CD1c-positive myeloid dendritic cell (primary cell): ENCODE measurements at regions not wholly inside any gene's neighbourhood (a gene's known extent, or its start where the extent isn't known, plus 50 kb on each side); places are given as distances from the start of the nearest gene placed in this dataset.
"Not testable (repeated sequence)": the region's sequence is repeated elsewhere in the genome, so short reads cannot be mapped to it uniquely, and the experiment has no call there.

ENCODE experiments used
- DNase-seq: peaks from one replicate; pipeline ENCODE4 v3.0.0-alpha.2; 2016; ENCODE audit errors: extremely low spot score

DNA sequence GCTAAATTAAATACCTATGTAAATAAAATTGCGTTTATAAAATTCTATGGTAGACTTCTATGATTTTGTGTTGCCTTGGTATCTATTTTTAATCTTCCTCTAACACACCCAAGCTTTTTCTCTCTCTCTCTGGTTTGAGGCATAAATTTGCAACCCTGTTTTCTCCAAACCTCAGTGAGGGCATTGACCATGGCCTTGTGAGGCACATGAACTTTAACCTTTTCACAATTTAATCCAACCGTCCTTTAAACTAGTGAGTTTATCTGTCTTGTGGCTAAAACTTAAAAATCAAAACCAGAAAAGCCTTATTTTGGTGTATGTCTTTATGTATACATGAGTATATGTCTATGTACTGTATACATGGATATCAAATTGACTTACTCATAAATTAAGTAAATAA is 746.6 kb upstream of the B3GALT2 start:
- no peak for DNase-seq

DNA sequence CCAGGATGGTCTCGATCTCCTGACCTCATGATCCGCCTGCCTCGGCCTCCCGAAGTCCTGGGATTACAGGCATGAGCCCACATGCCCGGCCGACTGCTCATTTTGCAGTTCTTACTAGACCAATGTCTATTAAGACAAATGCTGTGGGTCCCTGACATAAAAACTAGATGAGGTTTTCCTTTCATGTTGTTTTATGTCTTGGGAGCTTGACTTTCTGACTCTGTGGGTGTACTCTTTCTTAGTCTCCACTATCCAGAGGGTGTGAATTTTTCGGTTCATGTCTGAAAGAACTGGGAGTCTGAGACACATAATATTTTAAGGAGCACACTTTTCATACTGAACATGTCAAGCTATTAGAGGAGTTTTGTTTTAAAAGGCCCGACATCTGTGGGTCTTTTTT is 744.9 kb upstream of the B3GALT2 start:
- DNase-seq: no peak

DNA sequence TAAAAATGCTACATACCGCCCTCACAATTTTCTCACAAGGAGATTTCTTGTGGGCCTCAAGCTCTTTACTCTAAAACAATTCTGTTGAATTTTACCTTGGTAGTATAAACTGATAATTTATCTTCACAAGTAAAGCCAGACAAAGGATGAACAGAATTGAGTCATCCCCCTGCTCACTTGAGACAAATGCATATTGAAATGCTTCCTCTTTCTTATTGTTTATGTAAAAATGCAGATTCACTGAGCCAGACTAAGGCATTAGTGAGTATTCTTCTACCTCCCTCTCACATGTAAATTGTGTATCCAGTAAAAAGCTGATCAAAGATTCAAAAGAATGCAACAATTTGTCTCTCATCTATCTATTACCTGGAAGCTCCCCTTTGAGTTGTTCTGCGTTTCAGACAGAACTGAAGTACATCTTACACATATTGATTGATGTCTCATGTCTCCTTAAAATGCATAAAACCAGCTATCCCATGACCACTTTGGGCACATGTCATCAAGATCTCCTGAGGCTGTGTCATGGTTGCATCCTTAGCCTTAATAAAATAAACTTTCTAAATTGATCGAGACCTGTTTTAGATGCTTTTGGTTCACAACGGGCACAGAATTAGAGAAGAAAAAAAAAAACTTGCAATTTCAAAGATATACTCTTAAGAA is 743.1 kb upstream of the B3GALT2 start:
- DNase-seq: no peak

DNA sequence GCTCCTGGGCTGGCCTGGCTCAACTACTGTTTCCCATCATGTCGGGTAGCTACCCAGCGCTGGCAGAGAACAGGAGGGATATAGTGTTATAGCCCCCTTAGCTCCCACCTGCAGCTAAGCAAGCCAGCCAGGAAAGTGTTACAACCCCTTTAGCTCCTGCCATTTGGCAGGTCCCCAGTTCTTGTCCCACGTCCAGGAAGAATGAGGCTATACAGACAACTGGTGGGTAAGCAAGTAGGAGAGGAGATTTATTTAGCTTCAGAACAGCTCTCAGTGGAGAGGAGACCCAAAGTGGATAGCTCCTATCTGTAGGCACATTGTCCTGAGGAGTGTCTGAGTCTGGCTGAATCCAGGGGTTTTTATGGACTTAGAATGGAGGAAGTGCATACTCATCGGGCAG is 741.1 kb upstream of the B3GALT2 start:
- DNase-seq: no peak

DNA sequence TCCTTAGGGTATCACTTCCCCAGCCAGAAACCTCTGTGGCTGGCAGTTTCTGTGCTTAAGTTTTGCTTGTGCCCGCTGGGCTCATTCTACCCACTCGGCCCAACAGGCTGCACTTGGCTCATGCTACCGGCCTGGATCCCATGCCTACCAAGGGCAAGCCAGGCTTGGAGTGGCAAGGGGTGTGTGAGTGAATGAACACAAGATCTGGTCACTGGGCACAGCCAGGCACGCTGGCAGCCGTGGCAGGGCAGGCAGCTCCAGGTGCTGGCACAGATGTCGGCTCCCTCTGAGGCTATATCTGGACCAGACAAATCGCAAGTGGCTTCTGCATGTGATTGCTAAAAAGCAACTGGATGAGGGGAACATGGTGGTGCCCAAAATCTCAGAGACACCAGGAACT is 740.5 kb upstream of the B3GALT2 start:
- no peak for DNase-seq

DNA sequence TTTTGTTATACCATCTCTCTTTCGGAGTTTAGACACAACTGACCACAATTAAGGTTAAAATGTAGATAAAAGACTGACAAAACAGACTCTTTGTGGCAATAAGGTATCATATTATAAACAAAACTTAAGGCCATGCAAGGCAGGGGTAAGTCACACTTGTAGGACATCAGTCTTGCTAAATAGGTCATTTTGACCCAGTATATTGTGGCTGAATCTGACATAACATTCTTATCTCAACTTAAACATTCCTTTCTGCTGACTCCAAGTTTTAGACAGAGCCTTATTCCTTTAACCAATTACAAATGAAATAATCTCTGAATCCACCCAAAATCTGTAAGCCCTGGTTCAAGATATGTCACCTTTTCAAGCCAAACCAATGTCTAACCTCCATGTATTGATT is 733.4 kb upstream of the B3GALT2 start:
- no peak for DNase-seq

DNA sequence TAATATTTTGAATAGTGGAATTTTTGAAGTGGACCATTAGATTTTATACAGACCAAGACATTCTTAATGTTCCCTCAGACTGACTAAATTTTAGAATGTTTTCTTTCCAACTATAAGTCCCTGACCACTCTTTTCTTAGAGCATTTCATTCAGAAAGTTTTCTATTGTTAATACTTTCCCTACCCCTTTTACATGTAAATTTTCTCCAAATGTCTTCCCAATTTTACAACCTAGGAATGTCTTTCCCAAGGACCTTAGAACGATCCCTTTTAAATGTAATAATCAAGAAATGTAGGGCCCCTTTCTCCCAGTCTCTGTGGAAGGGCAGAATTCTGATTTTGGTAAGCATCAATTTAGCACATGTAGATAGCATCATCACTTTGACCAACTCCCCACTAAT is 730.0 kb upstream of the B3GALT2 start:
- DNase-seq: no peak

DNA sequence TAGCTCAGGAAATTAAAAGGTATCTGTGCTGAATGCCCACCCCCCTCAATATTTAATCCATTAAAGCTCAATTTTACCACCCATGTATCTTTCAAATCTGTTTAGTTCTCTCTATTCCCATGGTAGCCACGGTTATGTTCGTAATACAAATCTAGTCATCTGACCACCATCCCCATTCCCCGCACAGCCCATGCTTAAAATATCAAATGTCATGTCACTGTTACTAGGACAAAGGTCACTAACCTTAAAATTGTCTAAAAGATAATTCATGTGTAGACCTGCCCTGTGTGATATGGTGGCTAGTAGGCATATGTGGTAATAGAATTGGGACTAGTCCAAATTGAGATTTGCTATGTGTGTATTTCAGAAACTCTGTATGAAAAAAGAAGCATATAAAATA is 728.5 kb upstream of the B3GALT2 start:
- no peak for DNase-seq

DNA sequence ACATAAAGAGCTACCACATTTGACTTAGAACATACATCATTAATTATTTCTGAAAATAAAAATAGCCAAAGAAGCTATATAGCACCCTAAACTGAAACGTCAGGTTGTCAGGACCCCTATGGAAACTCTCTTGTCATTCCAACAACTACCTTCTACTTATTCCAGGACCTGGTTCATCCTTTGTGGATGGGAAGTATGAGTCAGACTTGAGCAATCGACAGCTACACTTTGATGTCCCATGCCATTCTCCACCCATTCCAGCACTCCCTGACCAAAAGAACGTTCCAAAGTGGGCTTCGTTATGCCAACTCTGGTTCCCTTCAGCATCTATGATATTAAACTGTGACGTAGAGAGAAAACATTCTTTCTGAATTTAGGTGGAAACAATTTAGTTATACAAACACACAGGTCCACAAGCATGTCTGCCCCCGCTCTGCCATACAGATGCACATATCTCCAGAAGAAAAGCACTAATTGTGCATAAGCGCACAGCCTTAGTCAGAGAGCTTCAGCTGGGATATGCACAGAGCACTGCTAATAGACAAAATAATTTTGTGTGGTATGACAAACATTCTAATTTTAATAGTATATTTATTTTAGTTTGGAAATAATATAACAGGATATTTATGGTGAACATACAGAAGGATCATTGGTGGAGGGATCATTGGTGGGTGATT is 723.1 kb upstream of the B3GALT2 start:
- DNase-seq: no peak

DNA sequence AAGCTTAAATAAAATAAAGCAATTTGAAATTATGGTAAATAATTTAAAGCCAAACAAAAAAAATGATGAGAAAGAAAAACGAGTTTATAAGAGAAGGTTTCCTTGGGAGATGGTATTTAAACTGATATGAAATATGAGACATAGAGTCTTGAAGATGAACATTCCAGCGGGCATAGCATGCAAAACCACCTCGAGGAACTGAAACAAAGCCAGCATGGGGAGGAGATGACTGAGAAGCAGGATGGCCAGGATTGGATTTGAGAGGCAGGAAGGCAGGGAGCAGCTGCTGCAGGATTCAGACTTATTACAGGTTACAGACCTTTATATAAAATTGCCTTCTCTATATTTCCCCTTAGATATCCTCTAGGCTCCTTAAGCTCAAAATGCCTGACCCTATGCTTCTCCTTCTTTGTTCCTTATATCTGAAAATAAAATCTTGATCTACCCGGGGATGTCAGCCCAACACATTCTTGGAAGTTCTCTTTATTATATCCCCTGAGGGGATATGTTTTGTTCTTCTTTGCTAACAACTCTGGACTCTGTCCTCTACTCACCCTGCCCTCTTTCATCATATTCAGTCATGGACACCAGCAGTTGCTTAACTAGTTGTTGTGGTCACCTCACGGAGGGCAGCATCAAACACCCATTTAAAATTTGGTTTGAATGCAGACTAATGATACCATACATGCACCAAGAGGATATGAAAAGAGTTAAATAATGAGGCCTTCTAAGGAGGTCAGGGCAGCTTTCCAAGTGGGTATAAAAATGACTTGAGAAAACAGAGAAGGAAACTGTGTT is 719.1 kb upstream of the B3GALT2 start:
- DNase-seq: no peak

DNA sequence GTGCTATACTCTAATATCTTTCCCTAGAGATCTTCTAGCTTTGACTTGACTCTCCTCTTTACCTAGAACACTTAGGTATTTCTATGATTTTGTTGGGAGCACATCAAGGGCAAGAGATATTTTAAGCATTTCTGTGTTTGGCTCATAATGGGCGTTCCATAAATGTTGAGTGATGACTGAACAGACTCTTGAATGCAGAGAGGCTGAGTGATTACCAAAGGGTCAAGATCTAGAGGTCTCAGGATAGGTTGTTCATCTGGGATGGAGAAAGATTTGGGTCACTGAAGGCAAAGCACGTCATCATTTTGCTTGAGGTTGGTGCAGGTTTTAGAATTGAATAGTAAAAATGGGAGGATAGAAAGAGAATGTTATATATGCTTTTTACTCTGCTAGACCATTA is 705.4 kb upstream of the B3GALT2 start:
- no peak for DNase-seq

DNA sequence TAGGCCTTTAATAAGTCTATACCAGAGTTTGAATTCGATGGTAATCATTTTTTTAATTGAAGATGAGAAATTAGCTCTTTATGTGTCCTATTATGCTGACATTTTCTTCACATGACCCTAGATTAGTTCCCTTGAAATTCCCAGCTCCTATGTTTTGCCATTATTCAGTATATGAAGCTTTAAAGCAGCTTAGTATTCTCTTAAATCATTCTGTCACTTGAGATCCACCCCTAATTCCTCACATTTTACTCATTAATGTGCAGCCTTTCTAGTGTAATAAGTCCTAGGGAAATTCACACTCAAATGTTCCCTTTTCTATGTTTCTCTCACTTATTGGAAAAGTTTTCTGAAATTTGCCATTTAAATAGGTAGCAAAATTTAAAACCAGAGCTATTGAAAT is 704.5 kb upstream of the B3GALT2 start:
- DNase-seq: no peak

DNA sequence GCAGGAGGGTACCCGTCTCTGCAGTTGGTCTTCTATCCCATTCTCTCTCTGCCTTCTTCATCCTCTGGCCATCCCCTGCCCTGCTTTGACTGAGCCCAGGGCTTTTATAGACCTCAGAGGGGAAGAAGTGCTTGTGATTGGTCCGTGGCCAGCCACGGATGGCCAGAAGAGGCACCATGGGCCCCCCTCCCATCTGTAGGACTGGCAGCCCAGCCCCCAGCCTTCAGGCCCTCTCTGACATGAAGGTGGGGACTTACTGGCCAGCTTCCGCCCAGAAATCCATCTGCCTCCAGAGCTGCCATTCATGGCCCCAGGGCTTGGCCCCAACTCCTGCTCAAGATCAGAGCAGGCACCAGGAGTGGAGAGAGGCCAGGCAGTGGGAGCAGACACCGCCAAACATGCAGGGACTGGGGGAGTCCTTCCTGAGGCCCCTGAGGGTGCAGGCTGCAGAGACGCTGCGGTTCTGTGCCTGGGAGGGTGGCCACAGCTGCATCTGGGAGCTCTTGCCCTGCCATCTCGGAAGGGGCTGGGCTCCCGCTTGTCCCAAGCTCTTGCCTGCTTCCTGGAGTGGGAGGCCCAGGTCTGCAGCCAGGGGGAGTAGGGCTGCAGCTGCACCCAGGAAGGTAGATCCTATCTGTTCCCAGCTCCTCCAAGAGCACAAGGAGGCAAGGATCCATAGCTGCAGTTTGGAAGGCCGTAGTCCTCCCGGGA is 698.6 kb upstream of the B3GALT2 start:
- no peak for DNase-seq

DNA sequence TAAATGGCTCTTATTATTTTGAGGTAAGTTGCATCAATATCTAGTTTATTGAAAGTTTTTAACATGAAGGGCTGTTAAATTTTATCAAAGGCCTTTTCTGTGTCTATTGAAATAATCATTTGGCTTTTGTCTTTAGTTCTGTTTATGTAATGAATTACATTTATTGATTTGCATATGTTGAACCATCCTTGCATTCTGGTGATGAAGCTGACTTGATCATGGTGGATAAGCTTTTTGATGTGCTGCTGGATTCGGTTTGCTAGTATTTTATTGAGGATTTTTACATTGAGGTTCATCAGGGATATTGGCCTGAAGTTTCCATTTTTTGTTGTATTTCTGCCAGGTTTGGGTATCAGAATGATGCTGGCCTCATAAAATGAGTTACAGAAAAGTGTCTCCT is 691.5 kb upstream of the B3GALT2 start:
- not testable (repeated sequence) for DNase-seq

DNA sequence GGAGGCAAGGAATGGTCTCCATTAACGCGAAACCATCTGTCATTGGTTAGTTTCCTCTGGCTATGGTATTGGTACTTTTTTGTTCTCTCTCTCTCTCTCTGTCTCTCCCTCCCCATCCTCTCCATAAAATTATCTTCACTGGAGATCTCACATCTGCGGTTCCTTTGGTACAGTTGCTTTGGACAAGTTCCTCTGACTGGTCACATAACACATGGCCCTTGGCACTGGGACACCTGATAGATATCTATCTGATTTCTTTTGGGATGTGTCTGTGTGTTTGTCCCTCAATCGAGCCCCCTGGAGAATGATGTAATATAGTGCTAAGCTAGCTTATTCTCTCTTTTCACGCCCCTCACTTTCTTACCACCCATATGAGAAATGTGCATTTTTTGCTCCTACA is 682.0 kb upstream of the B3GALT2 start:
- no peak for DNase-seq

DNA sequence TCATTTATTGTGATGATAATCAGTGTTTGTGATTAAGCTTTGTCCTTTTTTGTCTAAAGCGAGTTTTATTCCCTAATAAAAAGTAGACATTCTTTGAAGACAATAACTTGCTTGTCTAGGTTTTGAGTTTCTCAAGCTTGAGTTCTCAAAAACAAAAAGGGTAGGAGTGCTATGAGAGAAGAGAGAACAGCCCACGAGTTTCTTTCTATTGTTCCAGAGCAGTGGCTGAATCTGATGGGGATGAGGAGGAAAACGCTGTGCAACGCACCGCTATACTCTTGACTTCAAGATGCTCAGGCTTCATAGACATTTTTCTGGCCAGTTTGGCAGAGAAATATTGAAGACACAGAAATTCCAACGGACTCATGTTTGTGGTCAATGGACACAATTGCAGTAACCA is 669.8 kb upstream of the B3GALT2 start:
- no peak for DNase-seq

DNA sequence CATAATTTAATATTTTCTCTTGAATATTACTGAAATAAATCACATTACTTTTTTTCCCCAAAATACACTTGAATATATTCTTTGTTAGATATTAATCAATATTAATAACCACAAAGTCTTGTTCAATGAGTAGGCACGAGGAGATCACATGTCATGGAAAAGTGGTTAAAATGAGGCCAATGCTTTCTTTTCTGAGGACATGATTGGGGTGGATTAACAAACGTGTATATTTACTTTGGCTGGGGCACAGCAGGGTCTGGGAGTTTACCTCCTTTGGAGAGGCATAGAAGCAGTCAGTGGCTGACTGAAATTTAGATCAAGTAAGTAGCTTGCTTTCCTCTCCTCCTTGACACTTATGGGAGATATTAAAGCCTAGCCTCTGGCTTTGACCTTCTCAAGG is 664.3 kb upstream of the B3GALT2 start:
- no peak for DNase-seq

DNA sequence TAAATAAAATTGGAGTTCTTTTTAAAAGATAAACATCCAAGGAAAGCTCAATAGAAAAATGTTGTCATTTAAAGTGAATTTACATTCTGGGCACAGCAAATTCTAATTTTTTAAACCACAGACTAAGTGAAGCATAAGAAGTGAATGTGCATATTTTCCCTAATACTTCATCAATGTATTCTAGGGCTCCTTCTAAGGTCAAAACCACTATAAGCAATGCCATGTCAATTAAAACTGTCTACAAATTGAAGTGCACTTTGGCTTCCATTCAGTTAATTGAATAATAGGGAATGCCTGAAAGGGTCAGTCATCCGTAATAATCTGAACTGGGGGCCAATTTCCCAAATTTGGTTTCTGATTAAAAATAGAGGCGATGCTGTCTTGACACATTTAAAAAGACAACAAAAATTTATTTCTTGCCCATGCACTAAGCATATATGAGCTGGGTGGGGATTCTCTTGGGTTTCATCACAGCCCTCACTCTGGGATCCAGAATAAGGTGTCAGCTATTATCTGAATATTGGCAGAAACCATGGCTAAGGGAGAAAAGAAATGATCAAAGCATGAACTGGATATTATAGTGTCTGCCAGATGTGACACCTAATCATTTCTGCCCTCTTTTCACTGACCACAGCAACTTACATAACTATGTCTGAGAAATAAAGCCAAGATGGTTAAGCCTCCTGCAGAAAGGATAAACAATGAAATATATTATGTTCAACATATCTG is 660.6 kb upstream of the B3GALT2 start:
- no peak for DNase-seq

DNA sequence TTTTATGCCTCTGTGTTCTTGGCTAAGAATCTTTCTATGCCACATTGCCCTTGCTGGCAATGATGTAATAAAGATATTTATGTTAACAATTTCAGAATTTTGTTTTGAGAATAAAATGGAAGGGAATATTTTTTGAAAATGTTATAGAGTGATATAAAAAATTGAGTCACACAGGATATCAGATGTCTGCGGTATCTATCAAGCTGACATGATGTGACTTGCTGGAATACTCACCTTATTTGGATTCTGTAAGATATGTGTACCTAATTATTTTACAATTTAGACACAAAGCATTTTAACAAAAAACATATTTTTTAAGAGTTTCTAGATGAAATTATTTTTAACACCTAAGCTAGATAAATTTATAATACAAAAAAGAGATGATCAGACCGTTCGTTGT is 660.0 kb upstream of the B3GALT2 start:
- DNase-seq: no peak

DNA sequence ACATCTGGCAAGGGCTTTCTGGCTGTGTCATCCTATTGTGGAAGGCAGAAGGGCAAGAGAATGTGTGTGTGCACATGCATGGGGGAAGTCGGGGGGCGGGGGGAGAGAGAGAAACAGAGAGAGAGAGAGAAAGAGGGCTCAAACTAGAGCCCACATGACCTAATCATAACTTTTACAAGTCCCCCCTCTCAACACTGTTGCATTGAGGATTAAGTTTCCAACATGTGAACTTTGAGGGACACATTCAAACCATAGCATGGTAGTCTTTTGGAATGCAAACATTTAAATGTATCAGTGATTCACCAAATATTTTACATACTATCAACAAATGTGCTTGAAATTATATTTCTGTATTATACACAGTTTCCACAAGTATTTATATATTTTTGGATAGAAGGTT is 655.4 kb upstream of the B3GALT2 start:
- no peak for DNase-seq

DNA sequence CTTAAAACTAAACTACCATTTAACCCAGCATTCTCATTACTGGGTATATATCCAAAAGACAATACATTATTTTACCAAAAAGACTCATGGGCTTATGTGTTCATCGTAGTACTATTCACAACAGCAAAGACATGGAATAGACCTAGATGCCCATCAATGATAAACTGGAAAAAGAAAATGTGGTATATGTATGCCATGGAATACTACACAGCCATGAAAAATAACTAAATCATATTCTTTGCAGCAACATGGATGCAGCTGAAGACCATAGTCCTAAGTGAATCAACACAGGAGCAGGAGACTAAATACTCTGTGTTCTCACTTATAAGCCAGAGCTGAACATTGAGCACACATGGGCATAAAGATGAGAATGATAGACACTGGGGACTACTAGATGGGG is 645.1 kb upstream of the B3GALT2 start:
- DNase-seq: no peak

DNA sequence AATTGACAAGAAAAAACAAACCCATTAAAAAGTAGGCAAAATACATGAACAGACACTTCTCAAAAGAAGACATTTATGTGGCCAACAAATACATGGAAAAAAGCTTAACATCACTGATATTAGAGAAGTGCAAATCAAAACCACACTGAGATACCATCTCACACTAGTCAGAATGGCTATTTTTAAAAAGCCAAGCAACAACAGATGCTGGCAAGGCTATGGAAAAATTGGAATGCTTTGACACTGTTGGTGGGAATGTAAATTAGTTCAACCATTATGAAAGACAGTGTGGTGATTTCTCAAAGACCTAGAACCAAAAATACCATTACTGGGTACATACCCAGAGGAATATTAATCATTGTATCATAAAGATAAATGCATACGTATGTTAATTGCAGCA is 641.1 kb upstream of the B3GALT2 start:
- DNase-seq: no peak
